ENCODE measurements at regions not wholly inside any gene's neighbourhood (a gene's known extent, or its start where the extent isn't known, plus 50 kb on each side); places are given as distances from the start of the nearest gene placed in this dataset.
A peak's percentile ranks its signal among the peaks of the same experiment; 100 is the strongest.
"Not testable (repeated sequence)": the region's sequence is repeated elsewhere in the genome, so short reads cannot be mapped to it uniquely, and the experiment has no call there.

DNA sequence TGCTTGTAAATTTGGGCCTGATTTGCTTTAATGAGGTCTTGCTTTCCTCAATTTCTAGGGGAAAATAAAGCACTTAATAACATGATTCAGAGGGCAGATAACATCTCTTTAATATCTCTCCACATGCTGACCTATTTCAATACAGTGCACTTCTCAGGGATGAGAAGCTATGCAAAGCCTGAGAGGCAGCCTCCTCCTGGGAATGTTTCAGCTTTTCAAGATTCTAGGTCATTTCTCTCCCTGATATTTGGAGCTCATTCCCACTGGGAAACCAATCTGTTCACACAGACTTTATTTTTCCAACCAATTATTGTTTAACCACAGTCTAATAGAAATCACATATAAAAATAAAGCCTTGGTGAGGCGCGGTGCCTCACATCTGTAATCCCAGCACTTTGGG is 67.0 kb upstream of the LSAMP start:
- no peak for DNase-seq

DNA sequence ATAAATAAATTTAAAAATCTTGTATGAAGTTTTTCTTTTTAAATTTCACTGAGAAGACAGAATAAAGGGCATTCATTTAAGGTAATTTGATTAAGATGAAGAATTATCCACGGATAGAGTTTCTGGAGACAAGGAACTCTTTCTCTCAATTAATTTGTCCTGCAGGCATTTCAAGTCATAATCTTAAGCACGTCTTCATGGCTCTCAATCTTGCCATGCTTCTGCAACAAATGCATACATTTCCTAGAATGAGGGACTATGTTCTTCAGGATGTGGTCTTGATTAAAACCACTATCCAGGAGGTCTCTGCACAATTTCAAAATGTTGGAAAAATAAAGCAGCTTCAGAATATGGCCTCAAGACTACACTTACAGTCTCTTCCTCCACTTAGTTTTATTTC is 67.6 kb upstream of the LSAMP start:
- no peak for DNase-seq

GRCh38 chr3:116515973-116516372 is 70.7 kb upstream of the LSAMP start:
- DNase-seq: no peak

- DNase-seq: no peak
Measured at GRCh38 chr3:116517308-116517707, 72.0 kb upstream of the LSAMP start.

GRCh38 chr3:116519101-116519500 is 73.8 kb upstream of the LSAMP start:
- DNase-seq: not testable (repeated sequence)

- not testable (repeated sequence) for DNase-seq
Measured at GRCh38 chr3:116519823-116520222, 74.5 kb upstream of the LSAMP start.

GRCh38 chr3:116524453-116525210 is 79.3 kb upstream of the LSAMP start:
- DNase-seq: no peak

DNA sequence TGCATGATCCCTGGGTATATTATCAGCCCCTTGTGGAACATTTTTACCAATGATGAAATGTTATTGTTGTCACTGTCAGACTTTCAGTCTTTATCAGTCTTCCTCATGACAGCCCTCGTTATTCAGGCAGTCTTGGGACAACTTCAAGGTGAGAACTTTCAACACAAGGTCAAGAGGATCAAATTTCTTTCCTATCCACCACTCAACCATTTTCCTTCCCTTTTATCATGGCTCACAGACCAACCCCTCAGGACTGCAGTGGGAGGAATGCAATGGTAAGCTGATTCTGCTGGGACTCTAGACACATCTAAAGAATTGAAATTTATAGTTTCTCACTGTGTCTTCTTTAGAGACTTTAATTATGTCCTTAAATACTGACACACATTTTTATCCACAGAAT is 107.0 kb upstream of the LSAMP start:
- no peak for DNase-seq

DNA sequence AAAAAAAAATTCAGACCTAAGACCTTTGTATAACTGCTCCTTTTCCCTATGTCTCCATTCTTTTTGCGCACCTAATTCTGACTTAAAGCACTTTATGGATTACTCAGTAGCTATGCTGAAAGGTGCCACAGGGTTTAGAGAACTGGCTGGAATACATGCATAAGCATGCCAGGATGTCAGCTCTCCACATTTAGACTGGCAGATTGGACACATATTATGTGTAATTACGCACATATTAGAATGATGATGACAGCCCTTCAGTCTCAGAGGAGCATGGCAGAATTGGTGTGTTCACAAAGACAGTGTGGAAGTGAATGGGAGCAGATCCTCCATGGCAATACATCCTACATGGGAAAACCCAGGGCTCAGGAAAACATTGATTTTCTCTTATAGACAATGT is 108.1 kb upstream of the LSAMP start:
- DNase-seq: no peak

DNA sequence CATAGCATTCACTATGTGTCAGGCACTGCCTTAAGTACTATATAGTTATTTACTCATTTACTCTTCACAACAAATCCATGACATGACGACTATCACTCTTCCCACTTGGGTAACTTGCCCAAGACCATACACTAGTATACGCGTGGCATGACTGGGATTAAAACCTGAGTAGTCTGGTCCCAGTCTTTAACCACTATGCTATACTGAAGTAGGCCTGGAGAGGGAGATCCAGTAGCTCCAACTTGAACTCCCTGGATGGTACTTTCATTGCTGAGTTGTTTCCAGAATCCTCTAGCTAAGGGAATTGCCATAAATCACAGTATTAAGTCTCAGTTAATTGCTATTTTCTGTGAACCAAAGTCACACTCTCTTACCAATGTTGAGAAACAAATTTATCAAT is 116.2 kb upstream of the LSAMP start:
- no peak for DNase-seq

GRCh38 chr3:116563351-116563750 is 118.1 kb upstream of the LSAMP start:
- no peak for DNase-seq

GRCh38 chr3:116566478-116566960 is 121.2 kb upstream of the LSAMP start:
- DNase-seq: no peak

- DNase-seq: no peak
Measured at GRCh38 chr3:116569611-116570010, 124.3 kb upstream of the LSAMP start.

DNA sequence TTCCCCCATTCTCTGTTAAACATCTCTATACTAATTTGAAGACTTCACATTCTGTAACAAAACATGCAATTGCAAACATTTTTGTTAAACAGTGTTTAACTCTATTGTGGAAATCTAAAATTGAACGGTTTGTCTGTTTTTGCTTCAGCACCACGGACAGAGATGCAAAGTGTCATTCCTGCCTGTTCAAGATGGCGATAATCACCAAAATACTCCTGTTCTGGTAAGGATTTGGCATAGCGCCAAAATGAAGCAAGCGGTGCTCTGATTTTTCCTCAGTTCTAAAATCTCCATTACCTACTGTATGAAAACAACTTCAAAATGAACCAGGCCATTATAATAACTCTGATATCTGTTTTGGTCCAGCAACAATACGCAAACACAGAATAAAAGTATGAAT is 129.7 kb upstream of the TUSC7 start:
- no peak for DNase-seq

- no peak for DNase-seq
Measured at GRCh38 chr3:116586285-116586944, 123.2 kb upstream of the TUSC7 start.

DNA sequence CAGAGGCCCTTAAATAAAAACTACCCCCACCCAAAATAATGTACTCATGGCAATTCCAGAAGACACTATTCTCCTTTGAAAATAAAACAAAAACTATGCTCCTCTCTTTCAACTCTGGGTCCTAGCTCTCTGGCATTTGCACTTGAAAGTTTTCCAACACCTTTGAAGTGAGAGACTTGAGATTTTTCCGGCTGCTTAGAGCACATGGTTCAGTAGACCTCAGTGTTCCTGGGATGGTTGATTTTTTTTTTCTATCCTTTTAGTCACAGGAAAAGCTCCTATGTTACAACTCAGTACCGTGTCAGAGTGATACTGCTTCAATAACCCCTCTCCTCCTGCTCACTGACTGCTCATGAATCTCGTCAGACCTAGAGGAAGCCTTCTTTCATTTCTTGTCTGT is 118.3 kb upstream of the TUSC7 start:
- DNase-seq: peak; percentile 7 to 22

- no peak for DNase-seq
Measured at GRCh38 chr3:116601206-116601605, 108.4 kb upstream of the TUSC7 start.

DNA sequence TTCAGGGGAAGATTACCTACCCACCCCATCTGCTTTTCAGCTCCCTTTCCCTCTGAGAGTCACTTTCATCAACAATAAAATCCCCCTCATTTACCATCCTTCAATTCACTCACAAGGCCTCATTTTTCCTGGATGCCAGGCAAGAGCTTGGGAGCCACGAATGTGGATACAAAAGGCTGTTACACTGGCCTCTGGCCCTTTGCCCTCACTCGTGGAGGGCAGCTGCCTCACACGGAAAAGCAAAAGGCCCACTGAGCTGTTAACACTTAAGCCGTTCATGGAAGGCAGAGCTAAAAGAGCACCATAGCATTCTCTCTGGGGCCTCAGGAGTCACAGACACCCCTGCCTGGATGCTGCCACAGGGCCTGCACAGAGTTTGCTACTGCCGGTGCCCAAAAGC is 102.4 kb upstream of the TUSC7 start:
- no peak for DNase-seq

- no peak for DNase-seq
Measured at GRCh38 chr3:116610124-116610523, 99.5 kb upstream of the TUSC7 start.

DNA sequence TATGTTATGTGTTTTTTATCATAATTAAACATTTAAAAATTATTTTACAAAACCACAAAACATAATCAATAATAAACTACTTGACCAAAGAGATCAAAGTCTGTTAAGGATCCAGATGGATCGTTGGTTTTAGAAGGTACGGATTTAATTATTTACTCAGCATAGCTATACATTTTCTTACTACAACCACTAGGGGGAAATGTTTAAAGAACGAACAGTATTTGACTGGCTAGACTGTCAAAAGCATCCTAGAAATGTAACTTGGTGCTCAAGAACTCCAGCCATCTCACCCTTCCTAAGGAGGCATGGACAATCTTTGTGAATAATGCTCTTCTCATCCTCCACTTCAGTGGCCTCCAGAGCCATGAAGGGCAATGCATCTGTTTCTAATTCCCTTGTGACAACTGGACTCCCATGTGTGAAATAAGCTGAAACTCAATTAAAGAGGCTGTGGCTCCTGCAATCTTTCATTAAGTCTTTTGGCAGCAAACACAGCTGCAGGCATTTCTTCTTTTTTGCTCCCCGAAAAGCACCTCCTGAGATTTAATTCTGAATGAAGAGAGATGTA is 94.7 kb upstream of the TUSC7 start:
- DNase-seq: no peak

DNA sequence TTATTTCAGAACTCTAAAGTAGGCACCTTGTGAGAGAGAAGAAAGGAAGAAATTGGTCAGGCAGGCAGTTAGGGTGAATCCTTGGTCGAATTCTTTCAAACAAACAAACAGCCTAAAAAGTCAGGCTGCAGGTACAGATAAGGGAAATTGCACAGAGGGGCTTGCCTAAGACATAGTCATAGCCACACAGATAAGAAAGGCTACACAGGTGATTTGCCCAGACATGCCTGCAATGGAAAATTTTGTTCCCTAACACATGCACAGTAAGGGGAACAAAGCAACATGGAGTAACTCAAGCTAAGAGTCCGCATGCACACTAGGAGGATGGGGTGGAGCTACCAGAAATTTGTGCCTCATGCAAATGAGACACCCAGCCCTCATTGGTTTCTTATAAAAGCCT is 91.4 kb upstream of the TUSC7 start:
- DNase-seq: no peak

- no peak for DNase-seq
Measured at GRCh38 chr3:116618930-116619329, 90.6 kb upstream of the TUSC7 start.

DNA sequence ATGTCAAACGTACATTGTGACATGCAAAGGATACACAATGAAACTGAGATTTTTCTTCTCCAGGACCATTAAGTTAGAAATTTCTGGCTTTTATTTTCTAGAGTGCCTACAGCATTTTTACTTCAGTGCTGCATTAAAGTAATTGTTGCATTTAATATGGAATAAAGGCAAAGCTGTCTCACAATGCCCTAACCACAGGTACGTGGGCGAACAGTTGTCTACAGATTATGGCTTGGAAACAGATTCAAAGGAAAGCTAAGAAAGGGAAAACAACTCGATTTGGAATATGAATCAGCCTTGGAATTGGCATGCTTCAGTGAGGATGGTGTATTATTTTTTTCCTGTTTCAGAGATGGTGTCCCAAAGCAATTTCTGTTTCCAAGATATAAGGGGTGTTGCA is 79.1 kb upstream of the TUSC7 start:
- DNase-seq: no peak

Data from right lung (tissue), 2 donors.